GM12878 (cell line): ENCODE measurements at regions not wholly inside any gene's neighbourhood (a gene's known extent, or its start where the extent isn't known, plus 50 kb on each side); places are given as distances from the start of the nearest gene placed in this dataset.

Experiments used
- ASH2L ChIP-seq: fragments of 300-600, 200-600 bp; sonication (generic); IDR thresholded peaks from 2 replicates; pipeline ENCODE4 v1.6.1; 2017; ENCODE audit warnings: low read depth, mild to moderate bottlenecking, borderline replicate concordance
- BCL11A ChIP-seq: IDR thresholded peaks from 2 replicates; pipeline ENCODE4 v1.6.1; 2011; ENCODE audit warnings: low read depth, low read length
- BRCA1 ChIP-seq: IDR thresholded peaks from 2 replicates; pipeline ENCODE4 v1.6.1; 2011; ENCODE audit warnings: low read depth, low read length, improper control_type of control experiment
- CHD2 ChIP-seq: IDR thresholded peaks from 2 replicates; pipeline ENCODE4 v1.6.1; 2011; ENCODE audit warnings: low read depth, low read length, improper control_type of control experiment, borderline replicate concordance
- CUX1 ChIP-seq: IDR thresholded peaks from 2 replicates; pipeline ENCODE4 v1.6.1; 2012; ENCODE audit warnings: improper control_type of control experiment, low read depth, low read length; ENCODE audit not compliant: insufficient replicate concordance
- DPF2 ChIP-seq: fragments of 450-650 bp; IDR thresholded peaks from 2 replicates; pipeline ENCODE4 v1.6.1; 2017; ENCODE audit warnings: mild to moderate bottlenecking
- E4F1 ChIP-seq: fragments of 450-650 bp; IDR thresholded peaks from 2 replicates; pipeline ENCODE4 v1.6.1; 2018; ENCODE audit warnings: borderline replicate concordance, mild to moderate bottlenecking; ENCODE audit not compliant: partially characterized antibody
- ELK1 ChIP-seq: IDR thresholded peaks from 2 replicates; pipeline ENCODE4 v1.6.1; 2012; ENCODE audit warnings: low read depth, low read length, improper control_type of control experiment
- HCFC1 ChIP-seq: fragments of 150-350 bp; IDR thresholded peaks from 2 replicates; pipeline ENCODE4 v1.6.1; 2014; ENCODE audit warnings: low read length
- IRF5 ChIP-seq: fragments of 450-650 bp; IDR thresholded peaks from 2 replicates; pipeline ENCODE4 v1.6.1; 2017; ENCODE audit warnings: borderline replicate concordance
- MAX ChIP-seq: IDR thresholded peaks from 2 replicates; pipeline ENCODE4 v1.6.1; 2012; ENCODE audit warnings: low read depth, low read length, improper control_type of control experiment
- NR2C1 ChIP-seq: fragments of 450-650 bp; IDR thresholded peaks from 2 replicates; pipeline ENCODE4 v1.6.1; 2017; ENCODE audit warnings: antibody characterized with exemption, mild to moderate bottlenecking, moderate library complexity
- NRF1 ChIP-seq: conservative IDR thresholded peaks from 2 replicates; pipeline ENCODE4 v1.6.1; 2011; ENCODE audit warnings: mild to moderate bottlenecking, low read depth, low read length, improper control_type of control experiment
- PML ChIP-seq: IDR thresholded peaks from 2 replicates; pipeline ENCODE4 v1.6.1; 2012; ENCODE audit warnings: low read length, inconsistent platforms
- POLR2A ChIP-seq: IDR thresholded peaks from 2 replicates; pipeline ENCODE4 v1.6.1; 2011; ENCODE audit warnings: low read depth, mild to moderate bottlenecking, low read length
- RUNX3 ChIP-seq: IDR thresholded peaks from 2 replicates; pipeline ENCODE4 v1.6.1; 2012; ENCODE audit warnings: low read length, inconsistent platforms
- SIX5 ChIP-seq: IDR thresholded peaks from 2 replicates; pipeline ENCODE4 v1.6.1; 2011; ENCODE audit warnings: mild to moderate bottlenecking, low read depth, low read length, moderate library complexity; ENCODE audit not compliant: severe bottlenecking
- SREBF1 ChIP-seq: IDR thresholded peaks from 2 replicates; pipeline ENCODE4 v1.6.1; 2012; ENCODE audit warnings: mild to moderate bottlenecking, low read length
- TAF1 ChIP-seq: IDR thresholded peaks from 2 replicates; pipeline ENCODE4 v1.6.1; 2011; ENCODE audit warnings: mild to moderate bottlenecking, low read depth, low read length, borderline replicate concordance
- TCF7 ChIP-seq: IDR thresholded peaks from 2 replicates; pipeline ENCODE4 v1.6.1; 2014; ENCODE audit warnings: antibody characterized with exemption, borderline replicate concordance
- ZNF24 ChIP-seq: fragments of 450-650 bp; IDR thresholded peaks from 2 replicates; pipeline ENCODE4 v1.6.1; 2017; ENCODE audit warnings: antibody characterized with exemption, mild to moderate bottlenecking

GRCh38 chr2:64819774-64820688 is 166.3 kb upstream of the SERTAD2 start (continued):
- TF ChIP-seq E4F1 (no peak), DPF2 (0 out of 2 replicates have a peak, but pooled peaks have one; percentile 31), ZNF24 (no peak), BRCA1 (no peak), TAF1 (no peak), RUNX3 (peak; percentile 56), BCL11A (no peak), ELK1 (no peak), NRF1 (no peak), MAX (no peak), TCF7 (no peak), NR2C1 (no peak), POLR2A (0 out of 2 replicates have a peak, but pooled peaks have one; percentile 21), CUX1 (no peak), ASH2L (no peak), PML (no peak), SIX5 (no peak), IRF5 (no peak), HCFC1 (no peak), SREBF1 (no peak), CHD2 (0 out of 2 replicates have a peak, but pooled peaks have one; percentile 25)
